ENCODE measurements at regions not wholly inside any gene's neighbourhood (a gene's known extent, or its start where the extent isn't known, plus 50 kb on each side); places are given as distances from the start of the nearest gene placed in this dataset.

GRCh38 chr1:68328490-68328889, 96.2 kb upstream of the WLS start:
- 72 to 75% (median 73%) methylated on average over 1 of the region's 1 CpG for WGBS, 3 donors
- no peak overlapping the region for H3K27ac ChIP-seq
- DNase-seq = no peak
- no peak for TF ChIP-seq POLR2A (IDR thresholded peaks at IDR 0.05)
- no peak for TF ChIP-seq EP300 (IDR thresholded peaks at IDR 0.05)
- TF ChIP-seq, protein P1, sequence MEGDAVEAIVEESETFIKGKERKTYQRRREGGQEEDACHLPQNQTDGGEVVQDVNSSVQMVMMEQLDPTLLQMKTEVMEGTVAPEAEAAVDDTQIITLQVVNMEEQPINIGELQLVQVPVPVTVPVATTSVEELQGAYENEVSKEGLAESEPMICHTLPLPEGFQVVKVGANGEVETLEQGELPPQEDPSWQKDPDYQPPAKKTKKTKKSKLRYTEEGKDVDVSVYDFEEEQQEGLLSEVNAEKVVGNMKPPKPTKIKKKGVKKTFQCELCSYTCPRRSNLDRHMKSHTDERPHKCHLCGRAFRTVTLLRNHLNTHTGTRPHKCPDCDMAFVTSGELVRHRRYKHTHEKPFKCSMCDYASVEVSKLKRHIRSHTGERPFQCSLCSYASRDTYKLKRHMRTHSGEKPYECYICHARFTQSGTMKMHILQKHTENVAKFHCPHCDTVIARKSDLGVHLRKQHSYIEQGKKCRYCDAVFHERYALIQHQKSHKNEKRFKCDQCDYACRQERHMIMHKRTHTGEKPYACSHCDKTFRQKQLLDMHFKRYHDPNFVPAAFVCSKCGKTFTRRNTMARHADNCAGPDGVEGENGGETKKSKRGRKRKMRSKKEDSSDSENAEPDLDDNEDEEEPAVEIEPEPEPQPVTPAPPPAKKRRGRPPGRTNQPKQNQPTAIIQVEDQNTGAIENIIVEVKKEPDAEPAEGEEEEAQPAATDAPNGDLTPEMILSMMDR (IDR thresholded peaks at IDR 0.05) = no peak
- intact Hi-C loops (cut with DNase I) = loop anchor here in 1 of 4 donors (10.0 kb wide), 1 partner anchor 94 kb away; the partner anchor contains the start of gene WLS
- no peaks in the 10 kb centered on the region for H3K9me3 ChIP-seq
- H3K4me1 ChIP-seq (ENCODE audit: insufficient read depth) = peaks cover 9% of the 10 kb centered on the region
- no peaks in the 10 kb centered on the region for H3K27me3 ChIP-seq
- no peak overlapping the region for H3K4me3 ChIP-seq
- no peaks in the 10 kb centered on the region for H3K36me3 ChIP-seq

DNA sequence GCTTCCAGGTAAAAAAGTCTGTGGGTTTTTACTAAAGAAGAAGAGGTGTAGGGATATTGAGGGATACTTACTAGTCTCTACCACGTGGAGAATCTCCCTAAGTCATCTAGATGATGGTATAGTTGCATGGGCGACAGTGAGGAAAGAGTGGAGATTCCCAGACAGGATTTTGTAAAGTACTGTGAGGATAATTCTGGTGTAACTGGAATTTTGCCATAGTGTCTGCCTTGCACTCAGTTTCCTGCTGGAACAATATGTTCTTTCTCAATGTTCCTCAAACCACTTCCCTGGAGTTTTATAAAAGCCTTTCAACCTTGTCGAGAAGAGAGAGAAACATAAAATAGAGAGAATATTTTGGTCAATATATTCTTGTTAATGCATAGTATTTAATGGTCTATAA, 95.1 kb upstream of the WLS start:
- no peaks in the 10 kb centered on the region for H3K9me3 ChIP-seq
- intact Hi-C loops (cut with DNase I) = loop anchor here in 1 of 4 donors (10.0 kb wide), 1 partner anchor 93 kb away; the partner anchor contains the start of gene WLS
- H3K4me3 ChIP-seq = no peak overlapping the region
- H3K4me1 ChIP-seq (ENCODE audit: insufficient read depth) = peaks cover 11% of the 10 kb centered on the region
- TF ChIP-seq EP300 (IDR thresholded peaks at IDR 0.05) (no peak), POLR2A (IDR thresholded peaks at IDR 0.05) (no peak)
- TF ChIP-seq, protein P1 (IDR thresholded peaks at IDR 0.05) = no peak
- H3K36me3 ChIP-seq = no peaks in the 10 kb centered on the region
- no peak overlapping the region for H3K27ac ChIP-seq
- no peak for DNase-seq
- WGBS, 3 donors = 37 to 53% (median 49%) methylated on average over 3 of the region's 3 CpGs
- H3K27me3 ChIP-seq = no peaks in the 10 kb centered on the region

- no peak overlapping the region for H3K4me3 ChIP-seq
- no peaks in the 10 kb centered on the region for H3K9me3 ChIP-seq
- WGBS, 3 donors = 65 to 81% (median 71%) methylated on average over 2 of the region's 2 CpGs
- H3K36me3 ChIP-seq = no peaks in the 10 kb centered on the region
- intact Hi-C loops (cut with DNase I) = loop anchor here in 1 of 4 donors (10.0 kb wide), 1 partner anchor 92 kb away; the partner anchor contains the start of gene WLS
- DNase-seq = no peak
- no peak for TF ChIP-seq EP300 (IDR thresholded peaks at IDR 0.05)
- TF ChIP-seq, protein P1 (IDR thresholded peaks at IDR 0.05) = no peak
- no peak for TF ChIP-seq POLR2A (IDR thresholded peaks at IDR 0.05)
- H3K27ac ChIP-seq = no peak overlapping the region
- peaks cover 11% of the 10 kb centered on the region for H3K4me1 ChIP-seq (ENCODE audit: insufficient read depth)
- H3K27me3 ChIP-seq = no peaks in the 10 kb centered on the region
Observed at GRCh38 chr1:68326481-68326880, 94.2 kb upstream of the WLS start.

DNA sequence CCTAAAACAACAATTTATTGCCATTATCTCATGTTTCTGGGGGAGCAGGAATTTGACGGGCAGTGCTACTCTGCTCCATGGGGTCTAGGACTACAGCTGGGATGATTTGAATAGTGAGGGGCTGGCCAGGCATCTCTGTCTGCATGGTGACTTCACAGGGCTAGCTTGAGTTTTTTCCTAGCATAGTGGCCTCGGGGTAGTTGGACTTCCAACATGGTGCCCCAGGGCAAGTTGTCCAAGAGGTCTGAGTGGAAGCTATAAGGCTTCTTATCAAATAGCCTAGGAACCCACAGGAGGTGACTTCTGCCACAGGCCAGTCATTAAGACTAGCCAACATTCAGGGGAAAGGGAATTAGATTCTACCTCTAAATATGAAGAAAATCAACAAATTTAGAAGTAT, 92.0 kb upstream of the WLS start:
- peak overlapping the region in 1 of 2 donors; percentile 73 for H3K27ac ChIP-seq
- H3K4me1 ChIP-seq (ENCODE audit: insufficient read depth) = peaks cover 14% of the 10 kb centered on the region
- no peak for DNase-seq
- 49 to 77% (median 73%) methylated on average over 2 of the region's 2 CpGs for WGBS, 3 donors
- intact Hi-C loops (cut with DNase I) = loop anchor here in 2 of 4 donors (5.0 to 10.0 kb wide), 3 partner anchors 90 to 207 kb away; partner anchors contain the start of gene WLS (in 2 of the 2)
- no peaks in the 10 kb centered on the region for H3K9me3 ChIP-seq
- no peaks in the 10 kb centered on the region for H3K27me3 ChIP-seq
- no peaks in the 10 kb centered on the region for H3K36me3 ChIP-seq
- H3K4me3 ChIP-seq = no peak overlapping the region
- TF ChIP-seq, protein P1 (IDR thresholded peaks at IDR 0.05) = no peak
- no peak for TF ChIP-seq POLR2A (IDR thresholded peaks at IDR 0.05)
- no peak for TF ChIP-seq EP300 (IDR thresholded peaks at IDR 0.05)

Data from ovary (tissue), 7 donors.